SK-N-SH (cell line): ENCODE measurements at regions not wholly inside any gene's neighbourhood (a gene's known extent, or its start where the extent isn't known, plus 50 kb on each side); places are given as distances from the start of the nearest gene placed in this dataset.

Source experiments
- CTCF ChIA-PET: fragments of 300-600, 350-600 bp; formaldehyde crosslinking; extraction: SDS; loops from one replicate; lab custom pipeline; 2021; lab: Yijun Ruan, JAX
- POLR2A ChIA-PET: fragments of 350-600 bp; sonication (Branson Sonifier 250); formaldehyde crosslinking; extraction: SDS; loops from one replicate; lab custom pipeline; 2020; ENCODE audit warnings: antibody characterized with exemption, inconsistent platforms; lab: Yijun Ruan, JAX
- DNase-seq: peaks from one replicate; pipeline ENCODE4 v3.0.0; 2012
- H2AFZ ChIP-seq: fragments of 200-600 bp; sonication (generic); 2 replicates; pipeline ENCODE4 v1.8.1; 2016; ENCODE audit warnings: antibody characterized with exemption, mild to moderate bottlenecking, low read depth
- H3F3A ChIP-seq: fragments of 200-600 bp; sonication (generic); replicated peaks from 2 replicates; pipeline ENCODE3; 2016; ENCODE audit warnings: antibody characterized with exemption, mild to moderate bottlenecking; ENCODE audit not compliant: insufficient read depth
- H3K27ac ChIP-seq, 2 experiments: fragments of 200-500 bp in 1 of 2; fragments of 200-600 bp in 1 of 2; sonication (Bioruptor generic) in 1 of 2; sonication (generic), shearing (Covaris generic) in 1 of 2; 2 replicates each; pipeline versions ENCODE4 v1.5.1 to v1.6.1; 2014 to 2016; ENCODE audit warnings: low read depth in 2 of 2, inconsistent platforms in 1 of 2, low read length in 1 of 2, mild to moderate bottlenecking in 1 of 2, mixed read lengths in 1 of 2
- H3K27me3 ChIP-seq: fragments of 200-600 bp; sonication (generic), shearing (Covaris generic); 2 replicates; pipeline ENCODE4 v1.6.1; 2016; ENCODE audit warnings: mixed run types; ENCODE audit not compliant: insufficient read depth
- H3K36me3 ChIP-seq, 2 experiments: fragments of 200-500 bp in 1 of 2; fragments of 200-600 bp in 1 of 2; sonication (Bioruptor generic) in 1 of 2; sonication (generic) in 1 of 2; replicated peaks in 1 of 2; 2 replicates each; pipeline versions ENCODE3 to v1.5.1; 2014 to 2016; ENCODE audit warnings: low read length in 1 of 2, mild to moderate bottlenecking in 1 of 2; ENCODE audit not compliant: insufficient read depth in 2 of 2, control insufficient read depth in 1 of 2
- H3K4me1 ChIP-seq, 2 experiments: fragments of 200-500 bp in 1 of 2; fragments of 200-600 bp in 1 of 2; sonication (Bioruptor generic) in 1 of 2; sonication (generic), shearing (Covaris generic) in 1 of 2; 2 replicates each; pipeline versions ENCODE4 v1.5.1 to v1.6.1; 2014 to 2016; ENCODE audit warnings: low read depth in 1 of 2, low read length in 1 of 2, mixed run types in 1 of 2; ENCODE audit not compliant: insufficient read depth in 2 of 2, control insufficient read depth in 1 of 2
- H3K4me2 ChIP-seq: fragments of 200-600 bp; sonication (generic), shearing (Covaris generic); 2 replicates; pipeline ENCODE4 v1.6.1; 2017; ENCODE audit warnings: mixed run types
- H3K4me3 ChIP-seq, 2 experiments: fragments of 200-500 bp in 1 of 2; fragments of 200-600 bp in 1 of 2; sonication (Bioruptor generic) in 1 of 2; sonication (generic), shearing (Covaris generic) in 1 of 2; 2 replicates each; pipeline versions ENCODE4 v1.5.1 to v1.8.1; 2014 to 2016; ENCODE audit warnings: low read depth in 2 of 2, inconsistent platforms in 1 of 2, low read length in 1 of 2, mild to moderate bottlenecking in 1 of 2, mixed read lengths in 1 of 2, moderate library complexity in 1 of 2
- H3K79me2 ChIP-seq: fragments of 200-600 bp; sonication (generic); 2 replicates; pipeline ENCODE4 v1.8.1; 2017; ENCODE audit warnings: mild to moderate bottlenecking; ENCODE audit not compliant: insufficient read depth
- H3K9ac ChIP-seq: fragments of 200-600 bp; sonication (generic); 2 replicates; pipeline ENCODE4 v1.6.1; 2017; ENCODE audit warnings: mixed run types
- H3K9me2 ChIP-seq: fragments of 200-600 bp; sonication (generic); 2 replicates; pipeline ENCODE4 v1.6.1; 2017; ENCODE audit warnings: mixed run types
- H3K9me3 ChIP-seq: fragments of 200-600 bp; sonication (generic); 2 replicates; pipeline ENCODE4 v1.6.1; 2017; ENCODE audit warnings: mixed run types, mild to moderate bottlenecking, moderate library complexity
- H4K20me1 ChIP-seq: fragments of 200-600 bp; sonication (generic); 2 replicates; pipeline ENCODE4 v1.6.1; 2017; ENCODE audit warnings: mild to moderate bottlenecking, mixed run types; ENCODE audit not compliant: insufficient read depth
- CHD2 ChIP-seq: fragments of 150-350 bp; IDR thresholded peaks from 2 replicates; pipeline ENCODE4 v1.6.1; 2018; ENCODE audit warnings: low read length; ENCODE audit not compliant: partially characterized antibody
- FOSL2 ChIP-seq: IDR thresholded peaks from 2 replicates; pipeline ENCODE4 v1.4.0; 2012; ENCODE audit warnings: low read depth, mild to moderate bottlenecking, moderate library complexity, borderline replicate concordance
- FOXM1 ChIP-seq: IDR thresholded peaks from 2 replicates; pipeline ENCODE4 v1.4.0; 2012; ENCODE audit warnings: low read depth, mild to moderate bottlenecking
- GATA2 ChIP-seq: sonication (generic); formaldehyde crosslinking; IDR thresholded peaks from 2 replicates; pipeline ENCODE4 v1.5.0; 2020; ENCODE audit warnings: mild to moderate bottlenecking, missing genetic modification reagents
- JUND ChIP-seq: IDR thresholded peaks from 2 replicates; pipeline ENCODE4 v1.4.0; 2012
- MAX ChIP-seq: IDR thresholded peaks from 2 replicates; pipeline ENCODE4 v1.4.0; 2012; ENCODE audit warnings: low read depth
- MXI1 ChIP-seq: IDR thresholded peaks from 2 replicates; pipeline ENCODE4 v1.6.1; 2012; ENCODE audit warnings: mild to moderate bottlenecking, low read depth, low read length, improper control_type of control experiment
- NFIC ChIP-seq: IDR thresholded peaks from 2 replicates; pipeline ENCODE4 v1.4.0; 2012; ENCODE audit warnings: borderline replicate concordance
- RAD21 ChIP-seq: IDR thresholded peaks from 2 replicates; pipeline ENCODE4 v1.6.1; 2012; ENCODE audit warnings: mild to moderate bottlenecking, low read length
- RCOR1 ChIP-seq: fragments of 150-350 bp; IDR thresholded peaks from 2 replicates; pipeline ENCODE4 v1.6.1; 2017; ENCODE audit warnings: antibody characterized with exemption, low read length
- REST ChIP-seq: IDR thresholded peaks from 2 replicates; pipeline ENCODE4 v1.6.1; 2012; ENCODE audit warnings: mild to moderate bottlenecking, low read depth, low read length, moderate library complexity
- RFX5 ChIP-seq: IDR thresholded peaks from 2 replicates; pipeline ENCODE4 v1.6.1; 2012; ENCODE audit warnings: mild to moderate bottlenecking, improper control_type of control experiment, low read length
- RXRA ChIP-seq: IDR thresholded peaks from 2 replicates; pipeline ENCODE4 v1.4.0; 2012; ENCODE audit warnings: low read depth, mild to moderate bottlenecking, borderline replicate concordance
- SMC3 ChIP-seq: IDR thresholded peaks from 2 replicates; pipeline ENCODE4 v1.6.1; 2012; ENCODE audit warnings: low read depth, low read length, improper control_type of control experiment
- TAF1 ChIP-seq: IDR thresholded peaks from 2 replicates; pipeline ENCODE4 v1.6.1; 2012; ENCODE audit warnings: low read depth, mild to moderate bottlenecking, low read length, moderate library complexity, borderline replicate concordance
- TEAD4 ChIP-seq: IDR thresholded peaks from 2 replicates; pipeline ENCODE4 v1.4.0; 2012; ENCODE audit warnings: mild to moderate bottlenecking, borderline replicate concordance; ENCODE audit not compliant: insufficient read depth
- YY1 ChIP-seq: IDR thresholded peaks from 2 replicates; pipeline ENCODE4 v1.4.0; 2012; ENCODE audit warnings: low read depth, mild to moderate bottlenecking
- WGBS: methylation state at CpG from one replicate; pipeline ENCODE4 v1.1.6; 2017; ENCODE audit warnings: low lambda C conversion rate; 5-methylcytosine and 5-hydroxymethylcytosine counted together
- TF ChIP-seq, protein P1 (sequence below): IDR thresholded peaks from 2 replicates; pipeline ENCODE4 v1.4.0; 2012; ENCODE audit warnings: low read depth, borderline replicate concordance

- Histone ChIP-seq H3K9ac (no peak overlapping the region), H3K9me3 (no peaks in the 10 kb centered on the region), H2AFZ (no peak overlapping the region), H3K36me3 (no peaks in the 10 kb centered on the region), H3K27me3 (no peaks in the 10 kb centered on the region; the same call in 1 of the 2 replicates), H3K27ac (no peak overlapping the region), H4K20me1 (no peaks in the 10 kb centered on the region), H3K9me2 (no peaks in the 10 kb centered on the region), H3K79me2 (no peaks in the 10 kb centered on the region), H3K4me2 (no peak overlapping the region), H3F3A (no peaks in the 10 kb centered on the region), H3K4me1 (peaks cover 0 to 5% of the 10 kb centered on the region in 2 experiments; a peak in 2 of 4 replicates), H3K4me3 (no peak overlapping the region)
- ChIA-PET POLR2A (no interaction called here), CTCF (interaction anchor here (2.9 kb wide), 1 partner anchor 23 kb away, joined by 18 read pairs; no protein-coding TSS in a partner anchor)
- WGBS = 79% methylated on average over 9 of the region's 11 CpGs
- no peak for DNase-seq
- no peak for TF ChIP-seq SMC3
- TF ChIP-seq TEAD4 = no peak
- TF ChIP-seq RFX5 = no peak
- TF ChIP-seq RCOR1 = no peak
- TF ChIP-seq FOSL2 = no peak
- TF ChIP-seq MXI1 = no peak
- TF ChIP-seq REST = no peak
- no peak for TF ChIP-seq MAX
- TF ChIP-seq YY1 = no peak
- no peak for TF ChIP-seq NFIC
- TF ChIP-seq JUND = no peak
- TF ChIP-seq RAD21 = no peak
- no peak for TF ChIP-seq FOXM1
- TF ChIP-seq, protein P1, sequence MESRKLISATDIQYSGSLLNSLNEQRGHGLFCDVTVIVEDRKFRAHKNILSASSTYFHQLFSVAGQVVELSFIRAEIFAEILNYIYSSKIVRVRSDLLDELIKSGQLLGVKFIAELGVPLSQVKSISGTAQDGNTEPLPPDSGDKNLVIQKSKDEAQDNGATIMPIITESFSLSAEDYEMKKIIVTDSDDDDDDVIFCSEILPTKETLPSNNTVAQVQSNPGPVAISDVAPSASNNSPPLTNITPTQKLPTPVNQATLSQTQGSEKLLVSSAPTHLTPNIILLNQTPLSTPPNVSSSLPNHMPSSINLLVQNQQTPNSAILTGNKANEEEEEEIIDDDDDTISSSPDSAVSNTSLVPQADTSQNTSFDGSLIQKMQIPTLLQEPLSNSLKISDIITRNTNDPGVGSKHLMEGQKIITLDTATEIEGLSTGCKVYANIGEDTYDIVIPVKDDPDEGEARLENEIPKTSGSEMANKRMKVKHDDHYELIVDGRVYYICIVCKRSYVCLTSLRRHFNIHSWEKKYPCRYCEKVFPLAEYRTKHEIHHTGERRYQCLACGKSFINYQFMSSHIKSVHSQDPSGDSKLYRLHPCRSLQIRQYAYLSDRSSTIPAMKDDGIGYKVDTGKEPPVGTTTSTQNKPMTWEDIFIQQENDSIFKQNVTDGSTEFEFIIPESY = no peak
- no peak for TF ChIP-seq GATA2 (CRISPR knock-in tag)
- TF ChIP-seq TAF1 = no peak
- TF ChIP-seq RXRA = no peak
- no peak for TF ChIP-seq CHD2
Observed at GRCh38 chr1:229203991-229204632, 66.8 kb upstream of the RAB4A start.
